Panc1 (cell line): ENCODE measurements at regions not wholly inside any gene's neighbourhood (a gene's known extent, or its start where the extent isn't known, plus 50 kb on each side); places are given as distances from the start of the nearest gene placed in this dataset.

Experiments used
- POLR2AphosphoS5 ChIP-seq: IDR thresholded peaks from 2 replicates; pipeline ENCODE4 v1.6.1; 2012; ENCODE audit warnings: mild to moderate bottlenecking, low read depth, low read length, moderate library complexity
- SIN3A ChIP-seq: IDR thresholded peaks from 2 replicates; pipeline ENCODE4 v1.6.1; 2012; ENCODE audit warnings: low read depth, mild to moderate bottlenecking, low read length, moderate library complexity, borderline replicate concordance; ENCODE audit not compliant: insufficient read depth
- TCF7L2 ChIP-seq: IDR thresholded peaks from 2 replicates; pipeline ENCODE4 v1.6.1; 2011; ENCODE audit warnings: mild to moderate bottlenecking, low read depth, low read length, inconsistent platforms
- TF ChIP-seq, protein P1 (sequence below): fragments of 450-650 bp; IDR thresholded peaks from 2 replicates; pipeline ENCODE4 v1.5.1; 2017; ENCODE audit warnings: mild to moderate bottlenecking
- TF ChIP-seq, protein P2 (sequence below), 2 experiments: IDR thresholded peaks; 2 replicates each; pipeline ENCODE4 v1.6.1; 2011 to 2012; ENCODE audit warnings: low read depth in 2 of 2, control low read depth in 1 of 2, low read length in 1 of 2, mild to moderate bottlenecking in 1 of 2, moderate library complexity in 1 of 2; ENCODE audit not compliant: insufficient read depth in 1 of 2

DNA sequence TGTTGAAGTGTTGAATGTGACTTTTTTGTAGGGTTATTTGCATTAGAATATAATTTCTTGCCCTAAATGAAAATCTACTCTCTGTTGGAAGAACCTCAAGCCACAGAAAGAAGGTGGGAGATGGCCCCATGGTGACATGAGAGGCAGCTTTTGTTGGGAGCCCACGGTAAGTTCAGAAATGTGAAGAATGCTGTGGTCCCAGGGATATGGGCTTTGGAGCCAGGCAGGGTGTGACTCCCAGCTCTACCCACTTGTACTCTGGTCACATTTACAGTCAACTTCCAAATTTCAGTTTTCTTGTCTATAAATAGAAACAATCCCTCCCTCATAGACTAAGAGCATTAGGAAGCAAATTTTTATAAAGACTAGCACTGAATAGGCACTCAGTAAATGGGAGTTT, 177.8 kb downstream of the RAB28 start:
- TF ChIP-seq, protein P1, sequence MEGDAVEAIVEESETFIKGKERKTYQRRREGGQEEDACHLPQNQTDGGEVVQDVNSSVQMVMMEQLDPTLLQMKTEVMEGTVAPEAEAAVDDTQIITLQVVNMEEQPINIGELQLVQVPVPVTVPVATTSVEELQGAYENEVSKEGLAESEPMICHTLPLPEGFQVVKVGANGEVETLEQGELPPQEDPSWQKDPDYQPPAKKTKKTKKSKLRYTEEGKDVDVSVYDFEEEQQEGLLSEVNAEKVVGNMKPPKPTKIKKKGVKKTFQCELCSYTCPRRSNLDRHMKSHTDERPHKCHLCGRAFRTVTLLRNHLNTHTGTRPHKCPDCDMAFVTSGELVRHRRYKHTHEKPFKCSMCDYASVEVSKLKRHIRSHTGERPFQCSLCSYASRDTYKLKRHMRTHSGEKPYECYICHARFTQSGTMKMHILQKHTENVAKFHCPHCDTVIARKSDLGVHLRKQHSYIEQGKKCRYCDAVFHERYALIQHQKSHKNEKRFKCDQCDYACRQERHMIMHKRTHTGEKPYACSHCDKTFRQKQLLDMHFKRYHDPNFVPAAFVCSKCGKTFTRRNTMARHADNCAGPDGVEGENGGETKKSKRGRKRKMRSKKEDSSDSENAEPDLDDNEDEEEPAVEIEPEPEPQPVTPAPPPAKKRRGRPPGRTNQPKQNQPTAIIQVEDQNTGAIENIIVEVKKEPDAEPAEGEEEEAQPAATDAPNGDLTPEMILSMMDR = no peak
- TF ChIP-seq, protein P2, sequence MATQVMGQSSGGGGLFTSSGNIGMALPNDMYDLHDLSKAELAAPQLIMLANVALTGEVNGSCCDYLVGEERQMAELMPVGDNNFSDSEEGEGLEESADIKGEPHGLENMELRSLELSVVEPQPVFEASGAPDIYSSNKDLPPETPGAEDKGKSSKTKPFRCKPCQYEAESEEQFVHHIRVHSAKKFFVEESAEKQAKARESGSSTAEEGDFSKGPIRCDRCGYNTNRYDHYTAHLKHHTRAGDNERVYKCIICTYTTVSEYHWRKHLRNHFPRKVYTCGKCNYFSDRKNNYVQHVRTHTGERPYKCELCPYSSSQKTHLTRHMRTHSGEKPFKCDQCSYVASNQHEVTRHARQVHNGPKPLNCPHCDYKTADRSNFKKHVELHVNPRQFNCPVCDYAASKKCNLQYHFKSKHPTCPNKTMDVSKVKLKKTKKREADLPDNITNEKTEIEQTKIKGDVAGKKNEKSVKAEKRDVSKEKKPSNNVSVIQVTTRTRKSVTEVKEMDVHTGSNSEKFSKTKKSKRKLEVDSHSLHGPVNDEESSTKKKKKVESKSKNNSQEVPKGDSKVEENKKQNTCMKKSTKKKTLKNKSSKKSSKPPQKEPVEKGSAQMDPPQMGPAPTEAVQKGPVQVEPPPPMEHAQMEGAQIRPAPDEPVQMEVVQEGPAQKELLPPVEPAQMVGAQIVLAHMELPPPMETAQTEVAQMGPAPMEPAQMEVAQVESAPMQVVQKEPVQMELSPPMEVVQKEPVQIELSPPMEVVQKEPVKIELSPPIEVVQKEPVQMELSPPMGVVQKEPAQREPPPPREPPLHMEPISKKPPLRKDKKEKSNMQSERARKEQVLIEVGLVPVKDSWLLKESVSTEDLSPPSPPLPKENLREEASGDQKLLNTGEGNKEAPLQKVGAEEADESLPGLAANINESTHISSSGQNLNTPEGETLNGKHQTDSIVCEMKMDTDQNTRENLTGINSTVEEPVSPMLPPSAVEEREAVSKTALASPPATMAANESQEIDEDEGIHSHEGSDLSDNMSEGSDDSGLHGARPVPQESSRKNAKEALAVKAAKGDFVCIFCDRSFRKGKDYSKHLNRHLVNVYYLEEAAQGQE (IDR thresholded peaks at IDR 0.05; ENCODE audit: insufficient read depth in 1 of 2, low read depth in 2 of 2, low read length in 1 of 2) = no peak
- TF ChIP-seq TCF7L2 = no peak
- TF ChIP-seq POLR2AphosphoS5 = no peak
- no peak for TF ChIP-seq SIN3A
